H1 (cell line): ENCODE measurements at regions not wholly inside any gene's neighbourhood (a gene's known extent, or its start where the extent isn't known, plus 50 kb on each side); places are given as distances from the start of the nearest gene placed in this dataset.

Source experiments
- CTCF ChIA-PET: fragments of 300-600 bp; sonication (Branson Sonifier 250); formaldehyde crosslinking; loops from one replicate; lab custom pipeline; 2021; ENCODE audit not compliant: partially characterized antibody; lab: Charles Lee
- POLR2A ChIA-PET: fragments of 300-600 bp; sonication (Branson Sonifier 250); formaldehyde crosslinking; loops from one replicate; lab custom pipeline; 2021; ENCODE audit warnings: inconsistent platforms; ENCODE audit not compliant: partially characterized antibody; lab: Charles Lee
- DNase-seq, 2 experiments: peaks; one replicate each; pipeline versions ENCODE4 v3.0.0 to v3.0.0-alpha.2; 2010 to 2022; ENCODE audit warnings: low spot score in 2 of 2, low read depth in 1 of 2, mixed read lengths in 1 of 2
- FAIRE-seq: peaks from 2 replicates; lab custom pipeline; 2011; peaks lifted over from hg19 to GRCh38; lab: Jason Lieb, UNC
- H2AFZ ChIP-seq: 2 replicates; pipeline ENCODE4 v1.8.1; 2012; ENCODE audit warnings: low read length, inconsistent platforms
- H2AK5ac ChIP-seq: 2 replicates; pipeline ENCODE4 v1.6.1; 2013; ENCODE audit warnings: low read depth, low read length
- H2BK120ac ChIP-seq: replicated peaks from 2 replicates; pipeline ENCODE3; 2013; ENCODE audit warnings: low read depth, low read length, inconsistent platforms
- H2BK12ac ChIP-seq: 2 replicates; pipeline ENCODE4 v1.6.1; 2013; ENCODE audit warnings: low read depth, low read length
- H2BK15ac ChIP-seq: 2 replicates; pipeline ENCODE4 v1.6.1; 2013; ENCODE audit warnings: low read length
- H2BK20ac ChIP-seq: 2 replicates; pipeline ENCODE4 v1.6.1; 2013; ENCODE audit warnings: low read length
- H2BK5ac ChIP-seq: 2 replicates; pipeline ENCODE4 v1.6.1; 2013; ENCODE audit warnings: low read depth, low read length
- H3K14ac ChIP-seq: 2 replicates; pipeline ENCODE4 v1.6.1; 2013; ENCODE audit warnings: inconsistent platforms; ENCODE audit not compliant: insufficient read length
- H3K18ac ChIP-seq: 2 replicates; pipeline ENCODE4 v1.6.1; 2013; ENCODE audit warnings: low read length; ENCODE audit errors: extremely low read depth
- H3K23ac ChIP-seq: 2 replicates; pipeline ENCODE4 v1.6.1; 2013; ENCODE audit warnings: inconsistent platforms; ENCODE audit not compliant: insufficient read length
- H3K23me2 ChIP-seq: 2 replicates; pipeline ENCODE4 v1.6.1; 2013; ENCODE audit warnings: low read depth, low read length
- H3K27ac ChIP-seq: 2 replicates; pipeline ENCODE4 v1.6.1; 2011; ENCODE audit warnings: low read depth, low read length, inconsistent platforms
- H3K27me3 ChIP-seq, 4 experiments: replicated peaks in 1 of 4; 1 replicate in 1 of 4; 2 replicates in 3 of 4; pipeline versions ENCODE4 v1.6.1 to v1.8.1; 2011 to 2013; ENCODE audit warnings: low read length in 3 of 4, mild to moderate bottlenecking in 3 of 4, inconsistent platforms in 2 of 4, mixed read lengths in 2 of 4, moderate library complexity in 1 of 4; ENCODE audit not compliant: control insufficient read depth in 3 of 4, insufficient read depth in 3 of 4; ENCODE audit errors: extremely low read depth in 1 of 4
- H3K36me3 ChIP-seq, 4 experiments: 2 replicates each; pipeline versions ENCODE4 v1.6.1 to v1.8.1; 2011 to 2013; ENCODE audit warnings: mild to moderate bottlenecking in 4 of 4, low read length in 3 of 4, moderate library complexity in 2 of 4, control low read depth in 1 of 4, inconsistent platforms in 1 of 4; ENCODE audit not compliant: insufficient read depth in 4 of 4, control insufficient read depth in 2 of 4
- H3K4ac ChIP-seq: replicated peaks from 2 replicates; pipeline ENCODE3; 2013; ENCODE audit warnings: low read length, low read depth, mixed read lengths, inconsistent platforms; ENCODE audit not compliant: insufficient read length
- H3K4me1 ChIP-seq, 4 experiments: replicated peaks in 1 of 4; 1 replicate in 1 of 4; 2 replicates in 3 of 4; pipeline versions ENCODE4 v1.6.1 to v1.8.1; 2011 to 2013; ENCODE audit warnings: low read length in 3 of 4, inconsistent platforms in 2 of 4, mixed read lengths in 1 of 4; ENCODE audit not compliant: insufficient read depth in 4 of 4, control insufficient read depth in 3 of 4
- H3K4me2 ChIP-seq, 2 experiments: 2 replicates each; pipeline versions ENCODE4 v1.6.1 to v1.8.1; 2011 to 2013; ENCODE audit warnings: low read depth in 2 of 2, low read length in 2 of 2, control low read depth in 1 of 2, inconsistent platforms in 1 of 2, mild to moderate bottlenecking in 1 of 2; ENCODE audit not compliant: insufficient read depth in 1 of 2
- H3K4me3 ChIP-seq, 4 experiments: fragments of 200-600, 300-600 bp in 1 of 4; sonication (generic), shearing (Covaris generic), sonication (Bioruptor Twin) in 1 of 4; 2 replicates each; pipeline versions ENCODE4 v1.5.1 to v1.8.1; 2011 to 2016; ENCODE audit warnings: low read length in 4 of 4, low read depth in 3 of 4, control low read depth in 2 of 4, inconsistent platforms in 2 of 4, mild to moderate bottlenecking in 2 of 4, mixed read lengths in 1 of 4, moderate library complexity in 1 of 4; ENCODE audit not compliant: insufficient read depth in 2 of 4; ENCODE audit errors: extremely low read depth in 1 of 4
- H3K56ac ChIP-seq: replicated peaks from 2 replicates; pipeline ENCODE3; 2013; ENCODE audit warnings: low read depth, mild to moderate bottlenecking, mixed read lengths, low read length, inconsistent platforms; ENCODE audit not compliant: insufficient read length
- H3K79me1 ChIP-seq: 2 replicates; pipeline ENCODE4 v1.6.1; 2013; ENCODE audit warnings: low read depth, low read length, control low read depth
- H3K79me2 ChIP-seq, 2 experiments: 2 replicates each; pipeline versions ENCODE4 v1.6.1 to v1.8.1; 2012 to 2013; ENCODE audit warnings: low read length in 2 of 2, mild to moderate bottlenecking in 2 of 2, inconsistent platforms in 1 of 2; ENCODE audit not compliant: insufficient read depth in 2 of 2, control insufficient read depth in 1 of 2
- H3K9ac ChIP-seq, 4 experiments: replicated peaks in 1 of 4; 1 replicate in 1 of 4; 2 replicates in 3 of 4; pipeline versions ENCODE4 v1.6.1 to v1.8.1; 2011 to 2013; ENCODE audit warnings: low read depth in 3 of 4, low read length in 3 of 4, control low read depth in 2 of 4, mild to moderate bottlenecking in 2 of 4, moderate library complexity in 2 of 4, inconsistent platforms in 1 of 4; ENCODE audit errors: extremely low read depth in 1 of 4
- H3K9me3 ChIP-seq, 2 experiments: 2 replicates each; pipeline versions ENCODE4 v1.6.1 to v1.8.1; 2012 to 2013; ENCODE audit warnings: mild to moderate bottlenecking in 2 of 2, moderate library complexity in 2 of 2, control low read depth in 1 of 2, inconsistent platforms in 1 of 2, low read depth in 1 of 2, low read length in 1 of 2, mixed read lengths in 1 of 2; ENCODE audit not compliant: insufficient read depth in 2 of 2
- H4K20me1 ChIP-seq, 2 experiments: replicated peaks in 1 of 2; 2 replicates each; pipeline versions ENCODE3 to v1.8.1; 2011 to 2013; ENCODE audit warnings: inconsistent platforms in 2 of 2, low read length in 2 of 2, mild to moderate bottlenecking in 1 of 2; ENCODE audit not compliant: insufficient read depth in 2 of 2, control insufficient read depth in 1 of 2
- H4K5ac ChIP-seq: 2 replicates; pipeline ENCODE4 v1.6.1; 2013; ENCODE audit warnings: low read length, low read depth, mixed read lengths, inconsistent platforms; ENCODE audit not compliant: insufficient read length
- H4K8ac ChIP-seq: 2 replicates; pipeline ENCODE4 v1.8.0; 2013; ENCODE audit warnings: mild to moderate bottlenecking, moderate library complexity, low read length, inconsistent platforms; ENCODE audit not compliant: insufficient read depth; ENCODE audit errors: extremely low read depth
- H4K91ac ChIP-seq: replicated peaks from 2 replicates; pipeline ENCODE3; 2013; ENCODE audit warnings: low read length, mixed read lengths, inconsistent platforms; ENCODE audit not compliant: insufficient read length
- HDAC2 ChIP-seq, 2 experiments: fragments of 300-600 bp in 1 of 2; sonication (generic) in 1 of 2; IDR thresholded peaks; 2 replicates each; pipeline ENCODE4 v1.6.1; 2011 to 2012; ENCODE audit warnings: low read depth in 2 of 2, low read length in 2 of 2, mild to moderate bottlenecking in 2 of 2, moderate library complexity in 2 of 2, borderline replicate concordance in 1 of 2, inconsistent platforms in 1 of 2
- JUN ChIP-seq: IDR thresholded peaks from 2 replicates; pipeline ENCODE4 v1.6.1; 2011; ENCODE audit warnings: low read depth, mild to moderate bottlenecking, improper control_type of control experiment, low read length
- NANOG ChIP-seq: IDR thresholded peaks from 2 replicates; pipeline ENCODE4 v1.6.1; 2011; ENCODE audit warnings: low read length, low read depth, mild to moderate bottlenecking, inconsistent platforms; ENCODE audit not compliant: insufficient read depth, poor library complexity, severe bottlenecking
- PHF8 ChIP-seq: fragments of 200-600 bp; sonication (generic); conservative IDR thresholded peaks from 2 replicates; pipeline ENCODE4 v1.7.1; 2012; ENCODE audit warnings: low read depth, mild to moderate bottlenecking, inconsistent platforms, low read length, moderate library complexity
- RAD21 ChIP-seq, 2 experiments: IDR thresholded peaks in 1 of 2; conservative IDR thresholded peaks in 1 of 2; 2 replicates each; pipeline ENCODE4 v1.6.1; 2011; ENCODE audit warnings: low read depth in 2 of 2, low read length in 2 of 2, improper control_type of control experiment in 1 of 2, inconsistent platforms in 1 of 2, mild to moderate bottlenecking in 1 of 2, moderate library complexity in 1 of 2
- SIRT6 ChIP-seq: IDR thresholded peaks from one replicate; pipeline ENCODE4 v1.7.1; 2012; ENCODE audit warnings: low read length, inconsistent platforms
- SIX5 ChIP-seq: IDR thresholded peaks from 2 replicates; pipeline ENCODE4 v1.6.1; 2011; ENCODE audit warnings: mild to moderate bottlenecking, low read depth, low read length
- SP4 ChIP-seq: IDR thresholded peaks from 2 replicates; pipeline ENCODE4 v1.6.1; 2012; ENCODE audit warnings: low read length, inconsistent platforms
- TCF12 ChIP-seq: IDR thresholded peaks from 2 replicates; pipeline ENCODE4 v1.6.1; 2011; ENCODE audit warnings: low read depth, mild to moderate bottlenecking, low read length
- TEAD4 ChIP-seq: IDR thresholded peaks from 2 replicates; pipeline ENCODE4 v1.6.1; 2012; ENCODE audit warnings: low read depth, low read length, inconsistent platforms, mixed read lengths
- WGBS, 2 experiments: shearing (Covaris generic) in 1 of 2; methylation state at CpG; one replicate each; pipeline versions ENCODE4 v1.1.6 to v1.1.7; 2013 to 2015; ENCODE audit warnings: low lambda C conversion rate in 2 of 2, mixed read lengths in 2 of 2, inconsistent platforms in 1 of 2, low coverage in 1 of 2, missing lambda C conversion rate in 1 of 2; ENCODE audit not compliant: insufficient replicate concordance in 2 of 2, insufficient coverage in 1 of 2, insufficient read length in 1 of 2; ENCODE audit errors: extremely low coverage in 1 of 2, missing lambda C conversion rate in 1 of 2; 5-methylcytosine and 5-hydroxymethylcytosine counted together
- TF ChIP-seq, protein P1 (sequence below): IDR thresholded peaks from 2 replicates; pipeline ENCODE4 v1.6.1; 2011; ENCODE audit warnings: low read length, improper control_type of control experiment

- Histone ChIP-seq H3K27me3 (no peaks in the 10 kb centered on the region), H2AK5ac (no peak overlapping the region)
- POLR2A ChIA-PET, result no interaction called here
- no peak for TF ChIP-seq HDAC2 (IDR thresholded peaks at IDR 0.05; ENCODE audit: borderline replicate concordance in 1 of 2, low read depth in 2 of 2, low read length in 2 of 2)
- TF ChIP-seq PHF8, result no peak
- no peak for TF ChIP-seq NANOG
- TF ChIP-seq, protein P1, sequence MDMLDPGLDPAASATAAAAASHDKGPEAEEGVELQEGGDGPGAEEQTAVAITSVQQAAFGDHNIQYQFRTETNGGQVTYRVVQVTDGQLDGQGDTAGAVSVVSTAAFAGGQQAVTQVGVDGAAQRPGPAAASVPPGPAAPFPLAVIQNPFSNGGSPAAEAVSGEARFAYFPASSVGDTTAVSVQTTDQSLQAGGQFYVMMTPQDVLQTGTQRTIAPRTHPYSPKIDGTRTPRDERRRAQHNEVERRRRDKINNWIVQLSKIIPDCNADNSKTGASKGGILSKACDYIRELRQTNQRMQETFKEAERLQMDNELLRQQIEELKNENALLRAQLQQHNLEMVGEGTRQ, result no peak
- TF ChIP-seq TCF12, result no peak
- no peak for TF ChIP-seq SIX5
- TF ChIP-seq TEAD4, result no peak
- no peak for TF ChIP-seq RAD21 (IDR thresholded peaks at IDR 0.05 in 1 of 2, conservative IDR thresholded peaks at IDR 0.05 in 1 of 2; ENCODE audit: low read depth in 2 of 2, low read length in 2 of 2)
- TF ChIP-seq JUN, result no peak
- no peak for TF ChIP-seq SP4
- no peak for TF ChIP-seq SIRT6
- TF ChIP-seq, all 59 proteins: peak for 0
- H2BK120ac ChIP-seq, result no peak overlapping the region
- no peaks in the 10 kb centered on the region for H3K79me1 ChIP-seq
- H2BK20ac ChIP-seq, result no peak overlapping the region
- no peak overlapping the region for H4K8ac ChIP-seq
- H4K5ac ChIP-seq, result no peak overlapping the region
- H3K23me2 ChIP-seq, result no peaks in the 10 kb centered on the region
- H2AFZ ChIP-seq, result no peak overlapping the region
- H3K4me3 ChIP-seq, result no peak overlapping the region
- H3K4me2 ChIP-seq, result no peak overlapping the region
- H3K9ac ChIP-seq, result no peak overlapping the region
- H2BK5ac ChIP-seq, result no peak overlapping the region
- H3K9me3 ChIP-seq, result peaks cover 0 to 5% of the 10 kb centered on the region in 2 experiments; a peak in 2 of 4 replicates
- no peak overlapping the region for H2BK15ac ChIP-seq
- no peaks in the 10 kb centered on the region for H3K79me2 ChIP-seq
- no peaks in the 10 kb centered on the region for H4K20me1 ChIP-seq
- no peak overlapping the region for H3K18ac ChIP-seq
- no peaks in the 10 kb centered on the region for H3K36me3 ChIP-seq
- H3K23ac ChIP-seq, result no peak overlapping the region
- CTCF ChIA-PET, result no interaction called here
- no peak overlapping the region for H3K14ac ChIP-seq
- 94% methylated on average over 3 of the region's 3 CpGs; no CpG with 5 or more reads in 1 of the 2 experiments for WGBS, 2 experiments
- no peak overlapping the region for H3K27ac ChIP-seq
- FAIRE-seq (no peak), DNase-seq (no peak)
- H2BK12ac ChIP-seq, result no peak overlapping the region
- H3K56ac ChIP-seq, result no peak overlapping the region
- no peak overlapping the region for H3K4ac ChIP-seq
- no peaks in the 10 kb centered on the region for H3K4me1 ChIP-seq
- H4K91ac ChIP-seq, result no peak overlapping the region
Observed at GRCh38 chr15:61301701-61302100, 72.6 kb upstream of the RORA start.
